GM12878 (cell line): ENCODE measurements at regions not wholly inside any gene's neighbourhood (a gene's known extent, or its start where the extent isn't known, plus 50 kb on each side); places are given as distances from the start of the nearest gene placed in this dataset.

Source experiments
- ATAC-seq: fragments of 200-7000 bp; cut with Tn5 transposase; 3 replicates; pipeline ENCODE4 v1.9.1; 2020; ENCODE audit warnings: mild to moderate bottlenecking, moderate library complexity
- BruUV-seq: library from RNA; stranded (reverse); fragments of 400-500 nt; replicated peaks from 2 replicates; lab custom pipeline; 2021; lab: Mats Ljungman, UMichigan
- CTCF ChIA-PET: fragments of 300-600 bp; sonication (Branson Sonifier 250); formaldehyde crosslinking; extraction: SDS; loops from one replicate; lab custom pipeline; 2021; ENCODE audit warnings: inconsistent platforms; lab: Yijun Ruan, JAX
- POLR2A ChIA-PET: fragments of 350-600 bp; formaldehyde crosslinking; extraction: SDS; loops from one replicate; lab custom pipeline; 2021; ENCODE audit warnings: inconsistent platforms; lab: Charles Lee
- RAD21 ChIA-PET: fragments of 300-600 bp; sonication (Branson Sonifier 250); formaldehyde crosslinking; loops from one replicate; lab custom pipeline; 2023; ENCODE audit warnings: antibody characterized with exemption; ENCODE audit not compliant: unreplicated experiment; lab: Charles Lee
- SMC1A ChIA-PET: fragments of 300-600 bp; sonication (Branson Sonifier 250); formaldehyde crosslinking; loops from one replicate; lab custom pipeline; 2023; ENCODE audit not compliant: unreplicated experiment, uncharacterized antibody; lab: Charles Lee
- DNase-seq: peaks from one replicate; pipeline ENCODE4 v3.0.0-alpha.2; 2011; ENCODE audit warnings: low read depth, low spot score
- FAIRE-seq: peaks from 3 replicates; lab custom pipeline; 2011; peaks lifted over from hg19 to GRCh38; lab: Jason Lieb, UNC
- H2AFZ ChIP-seq: 2 replicates; pipeline ENCODE4 v1.6.0; 2011; ENCODE audit warnings: low read depth, low read length, control low read depth; ENCODE audit not compliant: control insufficient read depth
- H3K27ac ChIP-seq: 2 replicates; pipeline ENCODE4 v1.5.1; 2011; ENCODE audit warnings: control low read depth; ENCODE audit not compliant: control insufficient read depth, insufficient read depth
- H3K27me3 ChIP-seq, 2 experiments: replicated peaks in 1 of 2; 2 replicates each; pipeline versions ENCODE4 v1.6.0 to v1.6.1; 2011; ENCODE audit warnings: low read length in 1 of 2; ENCODE audit not compliant: control insufficient read depth in 2 of 2, insufficient read depth in 2 of 2
- H3K36me3 ChIP-seq, 2 experiments: 2 replicates each; pipeline ENCODE4 v1.5.1; 2011; ENCODE audit warnings: low read length in 1 of 2; ENCODE audit not compliant: control insufficient read depth in 2 of 2, insufficient read depth in 2 of 2
- H3K4me1 ChIP-seq: 2 replicates; pipeline ENCODE4 v1.6.1; 2011; ENCODE audit warnings: mild to moderate bottlenecking, low read length, moderate library complexity, mixed read lengths; ENCODE audit not compliant: control insufficient read depth, insufficient read depth
- H3K4me2 ChIP-seq: 2 replicates; pipeline ENCODE4 v1.6.0; 2011; ENCODE audit warnings: control low read depth; ENCODE audit not compliant: control insufficient read depth, insufficient read depth
- H3K4me3 ChIP-seq: fragments of 200-600 bp; sonication (generic); 2 replicates; pipeline ENCODE4 v1.5.1; 2016
- H3K79me2 ChIP-seq: 2 replicates; pipeline ENCODE4 v1.6.0; 2011; ENCODE audit warnings: low read length; ENCODE audit not compliant: control insufficient read depth, insufficient read depth
- H3K9ac ChIP-seq: 2 replicates; pipeline ENCODE4 v1.8.0; 2011; ENCODE audit warnings: low read length, control low read depth, mixed read lengths; ENCODE audit not compliant: control insufficient read depth, insufficient read depth
- H3K9me3 ChIP-seq: replicated peaks from 3 replicates; pipeline ENCODE4 v1.5.1; 2011; ENCODE audit warnings: mild to moderate bottlenecking, low read length; ENCODE audit not compliant: control insufficient read depth, insufficient read depth
- H4K20me1 ChIP-seq: 2 replicates; pipeline ENCODE4 v1.6.0; 2011; ENCODE audit not compliant: control insufficient read depth, insufficient read depth
- BHLHE40 ChIP-seq, 2 experiments: fragments of 450-650 bp in 1 of 2; IDR thresholded peaks; 2 replicates each; pipeline ENCODE4 v1.6.1; 2011 to 2017; ENCODE audit warnings: low read depth in 2 of 2, borderline replicate concordance in 1 of 2, improper control_type of control experiment in 1 of 2, low read length in 1 of 2, mild to moderate bottlenecking in 1 of 2
- EP300 ChIP-seq, 2 experiments: fragments of 150-350 bp in 1 of 2; IDR thresholded peaks; 2 replicates each; pipeline ENCODE4 v1.6.1; 2011 to 2012; ENCODE audit warnings: low read depth in 2 of 2, low read length in 2 of 2, borderline replicate concordance in 1 of 2, improper control_type of control experiment in 1 of 2, inconsistent platforms in 1 of 2; ENCODE audit not compliant: control insufficient read depth in 1 of 2
- FOXM1 ChIP-seq: IDR thresholded peaks from 2 replicates; pipeline ENCODE4 v1.6.1; 2012; ENCODE audit warnings: low read depth, mild to moderate bottlenecking, inconsistent platforms, low read length, moderate library complexity
- SUZ12 ChIP-seq: fragments of 200-600 bp; sonication (generic); IDR thresholded peaks from one replicate; pipeline ENCODE4 v1.6.1; 2018; ENCODE audit warnings: antibody characterized with exemption, mild to moderate bottlenecking; ENCODE audit not compliant: unreplicated experiment
- ZNF24 ChIP-seq: fragments of 450-650 bp; IDR thresholded peaks from 2 replicates; pipeline ENCODE4 v1.6.1; 2017; ENCODE audit warnings: antibody characterized with exemption, mild to moderate bottlenecking
- WGBS: methylation state at CpG from one replicate; pipeline ENCODE4 v1.1.6; 2016; ENCODE audit warnings: low lambda C conversion rate; ENCODE audit not compliant: insufficient replicate concordance, insufficient coverage; ENCODE audit errors: missing lambda C conversion rate; 5-methylcytosine and 5-hydroxymethylcytosine counted together
- in situ Hi-C: fragments of 300-500 bp; cut with MboI; formaldehyde crosslinking; loops from 9 replicates; pipeline ENCODE4 v1.14.3; 2018; ENCODE audit warnings: mixed read lengths
- intact Hi-C: fragments of 100-400 bp; cut with micrococcal nuclease; formaldehyde crosslinking; loops from one replicate; pipeline ENCODE4 v1.14.2; 2022; ENCODE audit not compliant: unreplicated experiment
- TF ChIP-seq, protein P1 (sequence below): fragments of 450-650 bp; IDR thresholded peaks from 2 replicates; pipeline ENCODE4 v1.6.1; 2017; ENCODE audit warnings: mild to moderate bottlenecking
- TF ChIP-seq, protein P2 (sequence below): fragments of 450-650 bp; formaldehyde crosslinking; IDR thresholded peaks from 2 replicates; pipeline ENCODE4 v1.4.0; 2020; ENCODE audit warnings: mild to moderate bottlenecking, moderate library complexity

- TF ChIP-seq ZNF24, result peak; percentile 63; the same call in 1 of the 2 replicates
- TF ChIP-seq, protein P1, sequence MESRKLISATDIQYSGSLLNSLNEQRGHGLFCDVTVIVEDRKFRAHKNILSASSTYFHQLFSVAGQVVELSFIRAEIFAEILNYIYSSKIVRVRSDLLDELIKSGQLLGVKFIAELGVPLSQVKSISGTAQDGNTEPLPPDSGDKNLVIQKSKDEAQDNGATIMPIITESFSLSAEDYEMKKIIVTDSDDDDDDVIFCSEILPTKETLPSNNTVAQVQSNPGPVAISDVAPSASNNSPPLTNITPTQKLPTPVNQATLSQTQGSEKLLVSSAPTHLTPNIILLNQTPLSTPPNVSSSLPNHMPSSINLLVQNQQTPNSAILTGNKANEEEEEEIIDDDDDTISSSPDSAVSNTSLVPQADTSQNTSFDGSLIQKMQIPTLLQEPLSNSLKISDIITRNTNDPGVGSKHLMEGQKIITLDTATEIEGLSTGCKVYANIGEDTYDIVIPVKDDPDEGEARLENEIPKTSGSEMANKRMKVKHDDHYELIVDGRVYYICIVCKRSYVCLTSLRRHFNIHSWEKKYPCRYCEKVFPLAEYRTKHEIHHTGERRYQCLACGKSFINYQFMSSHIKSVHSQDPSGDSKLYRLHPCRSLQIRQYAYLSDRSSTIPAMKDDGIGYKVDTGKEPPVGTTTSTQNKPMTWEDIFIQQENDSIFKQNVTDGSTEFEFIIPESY, result no peak
Measured at GRCh38 chr10:62732841-62733653, 71.5 kb upstream of the ADO start (continued).

DNA sequence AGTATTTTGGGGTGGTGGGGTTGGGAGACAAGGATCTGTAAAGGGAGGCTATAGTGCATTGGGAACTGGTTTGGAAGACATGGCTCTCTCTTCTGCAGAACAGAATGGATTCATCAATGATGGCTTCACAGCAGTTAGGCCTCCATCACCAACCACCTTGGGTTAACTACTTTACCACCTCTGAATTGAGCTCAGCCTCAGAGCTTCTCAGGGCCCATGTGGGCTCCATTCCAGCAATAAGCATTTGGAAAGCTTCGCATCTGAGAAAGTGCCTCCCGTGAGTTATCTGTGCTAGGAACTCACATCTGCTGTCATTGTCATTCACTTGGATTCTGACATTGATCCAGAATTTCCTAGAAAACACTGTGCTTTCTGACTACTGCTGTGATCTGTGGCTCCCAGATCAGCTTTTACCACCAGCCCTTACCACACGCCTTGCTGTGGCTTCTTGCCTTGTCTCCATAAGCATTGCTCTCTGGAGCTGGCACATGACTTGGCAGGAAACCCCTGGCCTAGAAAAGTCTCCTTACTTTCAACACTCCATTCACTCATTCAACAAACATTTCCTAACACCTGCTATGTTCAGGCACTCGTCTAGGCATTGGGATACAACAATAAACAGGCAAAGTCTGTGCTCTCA, 70.7 kb upstream of the ADO start:
- Histone ChIP-seq H3K9me3 (no peaks in the 10 kb centered on the region), H2AFZ (peak overlapping the region; percentile 40; the same call in 1 of the 2 replicates), H3K4me3 (0 out of 2 replicates have a peak overlapping the region, but pooled peaks have one; percentile 41), H3K9ac (peak overlapping the region; percentile 50), H4K20me1 (no peaks in the 10 kb centered on the region), H3K4me1 (peaks cover 50% of the 10 kb centered on the region), H3K27me3 (no peaks in the 10 kb centered on the region), H3K79me2 (no peaks in the 10 kb centered on the region), H3K36me3 (no peaks in the 10 kb centered on the region), H3K27ac (peak overlapping the region; percentile 93), H3K4me2 (peak overlapping the region; percentile 85)
- WGBS, result 77% methylated on average over 4 of the region's 4 CpGs
- ChIA-PET POLR2A (interaction anchor here (1.0 to 6.5 kb wide), 24 partner anchors 9 to 100 kb away, joined by 3 to 43 read pairs (median 8); partner anchors contain the start of genes ADO and EGR2), SMC1A (interaction anchor here (0.9 to 8.7 kb wide), 36 partner anchors 8 to 206 kb away, joined by 3 to 128 read pairs (median 16); partner anchors contain the start of genes ADO and EGR2), CTCF (interaction anchor here (0.6 to 5.6 kb wide), 30 partner anchors 11 to 242 kb away, joined by 3 to 48 read pairs (median 7); partner anchors contain the start of gene EGR2), RAD21 (interaction anchor here (0.7 to 8.2 kb wide), 38 partner anchors 8 to 897 kb away, joined by 3 to 141 read pairs (median 8); partner anchors contain the start of genes ADO and EGR2)
- no peak for FAIRE-seq
- intact Hi-C loops, result loop anchor here (1.0 to 2.0 kb wide), 9 partner anchors 23 to 123 kb away; no protein-coding TSS in a partner anchor
- TSS peak; percentile 91 for BruUV-seq
- in situ Hi-C loops, result no loop called here
- peak; percentile 26 for ATAC-seq
- DNase-seq, result no peak
- TF ChIP-seq BHLHE40 (IDR thresholded peaks at IDR 0.05; ENCODE audit: borderline replicate concordance in 1 of 2, low read depth in 2 of 2, low read length in 1 of 2) (peak; percentile 6 to 46; a peak in 1 of 4 replicates), FOXM1 (no peak; the same call in 1 of the 2 replicates), EP300 (IDR thresholded peaks at IDR 0.05; ENCODE audit: borderline replicate concordance in 1 of 2, control insufficient read depth in 1 of 2, low read depth in 2 of 2, low read length in 2 of 2) (peak in 1 of 2 experiments; percentile 70; a peak in 1 of 4 replicates), SUZ12 (no peak)
- TF ChIP-seq, protein P2, sequence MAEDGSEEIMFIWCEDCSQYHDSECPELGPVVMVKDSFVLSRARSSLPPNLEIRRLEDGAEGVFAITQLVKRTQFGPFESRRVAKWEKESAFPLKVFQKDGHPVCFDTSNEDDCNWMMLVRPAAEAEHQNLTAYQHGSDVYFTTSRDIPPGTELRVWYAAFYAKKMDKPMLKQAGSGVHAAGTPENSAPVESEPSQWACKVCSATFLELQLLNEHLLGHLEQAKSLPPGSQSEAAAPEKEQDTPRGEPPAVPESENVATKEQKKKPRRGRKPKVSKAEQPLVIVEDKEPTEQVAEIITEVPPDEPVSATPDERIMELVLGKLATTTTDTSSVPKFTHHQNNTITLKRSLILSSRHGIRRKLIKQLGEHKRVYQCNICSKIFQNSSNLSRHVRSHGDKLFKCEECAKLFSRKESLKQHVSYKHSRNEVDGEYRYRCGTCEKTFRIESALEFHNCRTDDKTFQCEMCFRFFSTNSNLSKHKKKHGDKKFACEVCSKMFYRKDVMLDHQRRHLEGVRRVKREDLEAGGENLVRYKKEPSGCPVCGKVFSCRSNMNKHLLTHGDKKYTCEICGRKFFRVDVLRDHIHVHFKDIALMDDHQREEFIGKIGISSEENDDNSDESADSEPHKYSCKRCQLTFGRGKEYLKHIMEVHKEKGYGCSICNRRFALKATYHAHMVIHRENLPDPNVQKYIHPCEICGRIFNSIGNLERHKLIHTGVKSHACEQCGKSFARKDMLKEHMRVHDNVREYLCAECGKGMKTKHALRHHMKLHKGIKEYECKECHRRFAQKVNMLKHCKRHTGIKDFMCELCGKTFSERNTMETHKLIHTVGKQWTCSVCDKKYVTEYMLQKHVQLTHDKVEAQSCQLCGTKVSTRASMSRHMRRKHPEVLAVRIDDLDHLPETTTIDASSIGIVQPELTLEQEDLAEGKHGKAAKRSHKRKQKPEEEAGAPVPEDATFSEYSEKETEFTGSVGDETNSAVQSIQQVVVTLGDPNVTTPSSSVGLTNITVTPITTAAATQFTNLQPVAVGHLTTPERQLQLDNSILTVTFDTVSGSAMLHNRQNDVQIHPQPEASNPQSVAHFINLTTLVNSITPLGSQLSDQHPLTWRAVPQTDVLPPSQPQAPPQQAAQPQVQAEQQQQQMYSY (CRISPR knock-in tag), result peak; percentile 76; the same call in 1 of the 2 replicates
